OCI-LY7 (cell line): ENCODE measurements at regions not wholly inside any gene's neighbourhood (a gene's known extent, or its start where the extent isn't known, plus 50 kb on each side); places are given as distances from the start of the nearest gene placed in this dataset.

Experiments
- BruUV-seq: library from RNA; stranded (reverse); fragments of 400-500 nt; replicated peaks from 2 replicates; lab custom pipeline; 2021; lab: Mats Ljungman, UMichigan
- CTCF ChIA-PET: fragments of 300-600 bp; sonication (Branson Sonifier 250); formaldehyde crosslinking; loops from one replicate; lab custom pipeline; 2022; ENCODE audit warnings: antibody characterized with exemption; ENCODE audit not compliant: unreplicated experiment; lab: Charles Lee
- POLR2A ChIA-PET: fragments of 300-600 bp; sonication (Branson Sonifier 250); formaldehyde crosslinking; loops from one replicate; lab custom pipeline; 2022; ENCODE audit warnings: antibody characterized with exemption; lab: Charles Lee
- DNase-seq: peaks from one replicate; pipeline ENCODE4 v3.0.0-alpha.2; 2015; ENCODE audit warnings: low spot score
- H2AFZ ChIP-seq: fragments of 200-600 bp; sonication (generic), shearing (Covaris generic); 2 replicates; pipeline ENCODE4 v1.6.1; 2014; ENCODE audit warnings: mild to moderate bottlenecking, antibody characterized with exemption, low read length, moderate library complexity
- H3K27ac ChIP-seq: fragments of 200-600 bp; sonication (generic); 2 replicates; pipeline ENCODE4 v1.5.1; 2014; ENCODE audit warnings: mixed run types, low read depth, mild to moderate bottlenecking, moderate library complexity, low read length, inconsistent platforms; ENCODE audit not compliant: poor library complexity, severe bottlenecking
- H3K36me3 ChIP-seq: fragments of 200-600 bp; sonication (generic); 2 replicates; pipeline ENCODE4 v1.6.1; 2014; ENCODE audit warnings: mild to moderate bottlenecking, antibody characterized with exemption, low read length, moderate library complexity, mixed read lengths; ENCODE audit not compliant: insufficient read depth
- H3K4me1 ChIP-seq: fragments of 200-600 bp; sonication (generic); 2 replicates; pipeline ENCODE4 v1.5.1; 2014; ENCODE audit warnings: mild to moderate bottlenecking, low read length; ENCODE audit not compliant: insufficient read depth, poor library complexity, severe bottlenecking
- H3K4me2 ChIP-seq: fragments of 200-600 bp; sonication (generic); 2 replicates; pipeline ENCODE4 v1.6.1; 2014; ENCODE audit warnings: mild to moderate bottlenecking, low read length
- H3K4me3 ChIP-seq: fragments of 200-600 bp; sonication (generic); 2 replicates; pipeline ENCODE4 v1.5.1; 2014; ENCODE audit warnings: mild to moderate bottlenecking, low read depth, low read length; ENCODE audit not compliant: poor library complexity, severe bottlenecking
- H3K79me2 ChIP-seq: fragments of 200-600 bp; sonication (generic); 2 replicates; pipeline ENCODE4 v1.6.1; 2016; ENCODE audit warnings: low read depth, mild to moderate bottlenecking, low read length, moderate library complexity, mixed read lengths; ENCODE audit not compliant: insufficient read depth
- H3K9me2 ChIP-seq: fragments of 200-600 bp; sonication (generic); 2 replicates; pipeline ENCODE4 v1.6.1; 2016; ENCODE audit warnings: mild to moderate bottlenecking, low read length, mixed read lengths; ENCODE audit not compliant: insufficient read depth
- H3K9me3 ChIP-seq: fragments of 200-600 bp; sonication (generic); 2 replicates; pipeline ENCODE4 v1.6.1; 2014; ENCODE audit warnings: mild to moderate bottlenecking, mixed run types, low read length, mixed read lengths
- H4K20me1 ChIP-seq: fragments of 200-600 bp; sonication (generic); 2 replicates; pipeline ENCODE4 v1.6.1; 2014; ENCODE audit warnings: mild to moderate bottlenecking, antibody characterized with exemption, low read length, moderate library complexity, mixed read lengths; ENCODE audit not compliant: insufficient read depth
- CTCF ChIP-seq: fragments of 200-600 bp; sonication (generic); conservative IDR thresholded peaks from 2 replicates; pipeline ENCODE4 v1.5.1; 2014; ENCODE audit warnings: mild to moderate bottlenecking, antibody characterized with exemption, low read length, moderate library complexity, mixed read lengths
- EZH2phosphoT487 ChIP-seq: fragments of 200-600 bp; sonication (generic); IDR thresholded peaks from 2 replicates; pipeline ENCODE4 v1.6.1; 2018; ENCODE audit warnings: low read depth, borderline replicate concordance, mild to moderate bottlenecking, mixed run types, antibody characterized with exemption, low read length, moderate library complexity, mixed read lengths
- intact Hi-C: fragments of 100-400 bp; cut with micrococcal nuclease; formaldehyde crosslinking; loops from one replicate; pipeline ENCODE4 v1.10.0; 2022; ENCODE audit not compliant: unreplicated experiment

- TF ChIP-seq CTCF (no peak), EZH2phosphoT487 (no peak)
- H3K79me2 ChIP-seq = no peaks in the 10 kb centered on the region
- no peaks in the 10 kb centered on the region for H3K36me3 ChIP-seq
- no peak overlapping the region for H2AFZ ChIP-seq
- no peaks in the 10 kb centered on the region for H4K20me1 ChIP-seq
- BruUV-seq = no TSS peak
- intact Hi-C loops = no loop called here
- H3K9me2 ChIP-seq = no peaks in the 10 kb centered on the region
- ChIA-PET POLR2A (no interaction called here), CTCF (no interaction called here)
- H3K4me3 ChIP-seq = no peak overlapping the region
- no peak for DNase-seq
- no peak overlapping the region for H3K27ac ChIP-seq
- peaks cover 29% of the 10 kb centered on the region for H3K4me1 ChIP-seq
- no peak overlapping the region for H3K4me2 ChIP-seq
- no peaks in the 10 kb centered on the region for H3K9me3 ChIP-seq
Observed at GRCh38 chr20:17882834-17883591, 85.6 kb downstream of the SNX5 start.

GRCh38 chr20:17882065-17882833, 86.3 kb downstream of the SNX5 start:
- Histone ChIP-seq H4K20me1 (no peaks in the 10 kb centered on the region), H3K4me1 (peaks cover 32% of the 10 kb centered on the region), H3K27ac (no peak overlapping the region), H3K9me2 (no peaks in the 10 kb centered on the region), H3K79me2 (no peaks in the 10 kb centered on the region), H3K4me2 (no peak overlapping the region), H3K4me3 (no peak overlapping the region), H3K36me3 (no peaks in the 10 kb centered on the region), H2AFZ (no peak overlapping the region), H3K9me3 (no peaks in the 10 kb centered on the region)
- intact Hi-C loops = no loop called here
- POLR2A ChIA-PET = no interaction called here
- BruUV-seq = no TSS peak
- TF ChIP-seq CTCF (no peak), EZH2phosphoT487 (no peak)
- CTCF ChIA-PET = no interaction called here
- no peak for DNase-seq

DNA sequence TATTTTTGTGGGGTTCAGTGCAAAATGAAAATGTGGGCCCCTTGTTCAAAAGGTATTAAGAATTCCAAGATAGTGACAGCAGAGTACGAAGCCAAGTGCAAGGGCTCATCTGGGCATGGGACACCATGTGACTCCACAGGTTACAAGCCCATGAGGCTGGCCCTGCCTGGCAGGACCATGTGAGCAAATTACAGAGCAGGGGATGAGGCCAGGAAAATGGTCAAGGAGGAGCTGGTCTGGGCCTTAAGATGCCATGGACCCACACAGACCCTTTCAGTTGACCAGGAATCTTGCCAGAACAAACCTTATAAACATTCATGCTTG, 86.9 kb downstream of the SNX5 start:
- peaks cover 32% of the 10 kb centered on the region for H3K4me1 ChIP-seq
- H2AFZ ChIP-seq = no peak overlapping the region
- H3K27ac ChIP-seq = no peak overlapping the region
- no peaks in the 10 kb centered on the region for H3K9me3 ChIP-seq
- no peaks in the 10 kb centered on the region for H3K9me2 ChIP-seq
- no peaks in the 10 kb centered on the region for H3K36me3 ChIP-seq
- BruUV-seq = no TSS peak
- DNase-seq = no peak
- no peak overlapping the region for H3K4me2 ChIP-seq
- TF ChIP-seq CTCF = no peak
- no peak overlapping the region for H3K4me3 ChIP-seq
- ChIA-PET CTCF (no interaction called here), POLR2A (interaction anchor here (0.7 kb wide), 1 partner anchor 10 kb away, joined by 3 read pairs; no protein-coding TSS in a partner anchor)
- intact Hi-C loops = no loop called here
- H4K20me1 ChIP-seq = no peaks in the 10 kb centered on the region
- H3K79me2 ChIP-seq = no peaks in the 10 kb centered on the region
